ENCODE measurements at regions not wholly inside any gene's neighbourhood (a gene's known extent, or its start where the extent isn't known, plus 50 kb on each side); places are given as distances from the start of the nearest gene placed in this dataset.
"Not testable (repeated sequence)": the region's sequence is repeated elsewhere in the genome, so short reads cannot be mapped to it uniquely, and the experiment has no call there.

- not testable (repeated sequence) for H3K36me3 Mint-ChIP-seq (ENCODE audit: low read depth); H3K27ac Mint-ChIP-seq; ATAC-seq (replicated peaks); H3K4me3 Mint-ChIP-seq; H3K27me3 Mint-ChIP-seq; H3K4me1 Mint-ChIP-seq
- peaks cover 12% of the 10 kb centered on the region for H3K9me3 Mint-ChIP-seq
Observed at GRCh38 chr11:25501426-25501825, 830.5 kb upstream of the ANO3 start.

GRCh38 chr11:25515576-25515975 lies 816.4 kb upstream of the ANO3 start:
- H3K36me3 Mint-ChIP-seq (ENCODE audit: low read depth): no peaks in the 10 kb centered on the region
- H3K27ac Mint-ChIP-seq: no peak overlapping the region
- H3K4me1 Mint-ChIP-seq: no peaks in the 10 kb centered on the region
- H3K9me3 Mint-ChIP-seq: peaks cover 21% of the 10 kb centered on the region
- no peak for ATAC-seq (replicated peaks)
- H3K4me3 Mint-ChIP-seq: no peak overlapping the region
- H3K27me3 Mint-ChIP-seq: no peaks in the 10 kb centered on the region

GRCh38 chr11:25520459-25520858 lies 811.5 kb upstream of the ANO3 start:
- Mint-ChIP-seq H3K4me1 (no peaks in the 10 kb centered on the region), H3K27me3 (no peaks in the 10 kb centered on the region), H3K4me3 (no peak overlapping the region), H3K27ac (no peak overlapping the region), H3K9me3 (peaks cover 16% of the 10 kb centered on the region), H3K36me3 (ENCODE audit: low read depth) (no peaks in the 10 kb centered on the region)
- ATAC-seq (replicated peaks): no peak

GRCh38 chr11:25527841-25528240 lies 804.1 kb upstream of the ANO3 start:
- peaks cover 4% of the 10 kb centered on the region for H3K9me3 Mint-ChIP-seq
- no peaks in the 10 kb centered on the region for H3K36me3 Mint-ChIP-seq (ENCODE audit: low read depth)
- H3K27me3 Mint-ChIP-seq: no peaks in the 10 kb centered on the region
- ATAC-seq (replicated peaks): no peak
- no peak overlapping the region for H3K27ac Mint-ChIP-seq
- H3K4me1 Mint-ChIP-seq: no peaks in the 10 kb centered on the region
- no peak overlapping the region for H3K4me3 Mint-ChIP-seq

- Mint-ChIP-seq H3K27ac (no peak overlapping the region), H3K36me3 (ENCODE audit: low read depth) (no peaks in the 10 kb centered on the region), H3K9me3 (peaks cover 8% of the 10 kb centered on the region), H3K4me3 (no peak overlapping the region), H3K27me3 (no peaks in the 10 kb centered on the region), H3K4me1 (no peaks in the 10 kb centered on the region)
- ATAC-seq (replicated peaks): no peak
Observed at GRCh38 chr11:25529572-25529971, 802.4 kb upstream of the ANO3 start.

- H3K4me1 Mint-ChIP-seq: no peaks in the 10 kb centered on the region
- H3K27me3 Mint-ChIP-seq: no peaks in the 10 kb centered on the region
- ATAC-seq (replicated peaks): no peak
Observed at GRCh38 chr11:25535467-25536272, 796.3 kb upstream of the ANO3 start.

GRCh38 chr11:25536289-25536688 lies 795.6 kb upstream of the ANO3 start:
- H3K27me3 Mint-ChIP-seq: no peaks in the 10 kb centered on the region
- H3K27ac Mint-ChIP-seq: no peak overlapping the region
- no peak for ATAC-seq (replicated peaks)
- peaks cover 21% of the 10 kb centered on the region for H3K9me3 Mint-ChIP-seq
- H3K4me3 Mint-ChIP-seq: no peak overlapping the region
- H3K36me3 Mint-ChIP-seq (ENCODE audit: low read depth): no peaks in the 10 kb centered on the region
- H3K4me1 Mint-ChIP-seq: no peaks in the 10 kb centered on the region

More at GRCh38 chr11:25535467-25536272, 796.3 kb upstream of the ANO3 start:
- H3K9me3 Mint-ChIP-seq: peaks cover 21% of the 10 kb centered on the region
- H3K27ac Mint-ChIP-seq: no peak overlapping the region
- no peaks in the 10 kb centered on the region for H3K36me3 Mint-ChIP-seq (ENCODE audit: low read depth)
- no peak overlapping the region for H3K4me3 Mint-ChIP-seq

- no peak overlapping the region for H3K4me3 Mint-ChIP-seq
- H3K9me3 Mint-ChIP-seq: peaks cover 21% of the 10 kb centered on the region
- ATAC-seq (replicated peaks): no peak
- H3K27me3 Mint-ChIP-seq: no peaks in the 10 kb centered on the region
- H3K36me3 Mint-ChIP-seq (ENCODE audit: low read depth): no peaks in the 10 kb centered on the region
- H3K4me1 Mint-ChIP-seq: no peaks in the 10 kb centered on the region
- H3K27ac Mint-ChIP-seq: no peak overlapping the region
Observed at GRCh38 chr11:25537393-25537792, 794.5 kb upstream of the ANO3 start.

- Mint-ChIP-seq H3K27ac (no peak overlapping the region), H3K4me1 (no peaks in the 10 kb centered on the region), H3K9me3 (peaks cover 10% of the 10 kb centered on the region), H3K4me3 (no peak overlapping the region), H3K36me3 (ENCODE audit: low read depth) (no peaks in the 10 kb centered on the region), H3K27me3 (no peaks in the 10 kb centered on the region)
- no peak for ATAC-seq (replicated peaks)
Observed at GRCh38 chr11:25547292-25547691, 784.6 kb upstream of the ANO3 start.

- Mint-ChIP-seq H3K27ac (no peak overlapping the region), H3K4me1 (no peaks in the 10 kb centered on the region), H3K9me3 (peaks cover 5% of the 10 kb centered on the region), H3K4me3 (no peak overlapping the region), H3K36me3 (ENCODE audit: low read depth) (no peaks in the 10 kb centered on the region), H3K27me3 (no peaks in the 10 kb centered on the region)
- no peak for ATAC-seq (replicated peaks)
Observed at GRCh38 chr11:25562417-25562816, 769.5 kb upstream of the ANO3 start.

- H3K27me3 Mint-ChIP-seq: no peaks in the 10 kb centered on the region
Observed at GRCh38 chr11:25565846-25566245, 766.1 kb upstream of the ANO3 start.

GRCh38 chr11:25566298-25567200 lies 765.4 kb upstream of the ANO3 start:
- ATAC-seq (replicated peaks): no peak
- H3K36me3 Mint-ChIP-seq (ENCODE audit: low read depth): no peaks in the 10 kb centered on the region
- H3K9me3 Mint-ChIP-seq: peaks cover 5% of the 10 kb centered on the region
- H3K4me1 Mint-ChIP-seq: no peaks in the 10 kb centered on the region
- H3K27me3 Mint-ChIP-seq: no peaks in the 10 kb centered on the region
- no peak overlapping the region for H3K27ac Mint-ChIP-seq
- H3K4me3 Mint-ChIP-seq: no peak overlapping the region

More at GRCh38 chr11:25565846-25566245, 766.1 kb upstream of the ANO3 start:
- H3K4me1 Mint-ChIP-seq: no peaks in the 10 kb centered on the region
- H3K27ac Mint-ChIP-seq: no peak overlapping the region
- no peak for ATAC-seq (replicated peaks)
- no peak overlapping the region for H3K4me3 Mint-ChIP-seq
- peaks cover 5% of the 10 kb centered on the region for H3K9me3 Mint-ChIP-seq
- no peaks in the 10 kb centered on the region for H3K36me3 Mint-ChIP-seq (ENCODE audit: low read depth)

GRCh38 chr11:25576320-25576719 lies 755.6 kb upstream of the ANO3 start:
- Mint-ChIP-seq H3K36me3 (ENCODE audit: low read depth) (no peaks in the 10 kb centered on the region), H3K27me3 (no peaks in the 10 kb centered on the region), H3K9me3 (peaks cover 9% of the 10 kb centered on the region), H3K4me3 (no peak overlapping the region), H3K27ac (no peak overlapping the region), H3K4me1 (no peaks in the 10 kb centered on the region)
- ATAC-seq (replicated peaks): no peak

GRCh38 chr11:25579554-25579953 lies 752.4 kb upstream of the ANO3 start:
- H3K27me3 Mint-ChIP-seq; H3K4me1 Mint-ChIP-seq; ATAC-seq (replicated peaks); H3K27ac Mint-ChIP-seq; H3K4me3 Mint-ChIP-seq; H3K36me3 Mint-ChIP-seq (ENCODE audit: low read depth): not testable (repeated sequence)
- H3K9me3 Mint-ChIP-seq: peaks cover 10% of the 10 kb centered on the region

GRCh38 chr11:25583596-25583995 lies 748.3 kb upstream of the ANO3 start:
- ATAC-seq (replicated peaks): no peak
- Mint-ChIP-seq H3K36me3 (ENCODE audit: low read depth) (no peaks in the 10 kb centered on the region), H3K27ac (no peak overlapping the region), H3K4me3 (no peak overlapping the region), H3K4me1 (no peaks in the 10 kb centered on the region), H3K9me3 (peaks cover 13% of the 10 kb centered on the region), H3K27me3 (no peaks in the 10 kb centered on the region)

All from activated T-helper 17 cell treated with anti-CD3 and anti-CD28 coated beads, Interleukin-2, amount 50 U/mL, for 72 hours (primary cell).